ENCODE measurements at regions not wholly inside any gene's neighbourhood (a gene's known extent, or its start where the extent isn't known, plus 50 kb on each side); places are given as distances from the start of the nearest gene placed in this dataset.

DNA sequence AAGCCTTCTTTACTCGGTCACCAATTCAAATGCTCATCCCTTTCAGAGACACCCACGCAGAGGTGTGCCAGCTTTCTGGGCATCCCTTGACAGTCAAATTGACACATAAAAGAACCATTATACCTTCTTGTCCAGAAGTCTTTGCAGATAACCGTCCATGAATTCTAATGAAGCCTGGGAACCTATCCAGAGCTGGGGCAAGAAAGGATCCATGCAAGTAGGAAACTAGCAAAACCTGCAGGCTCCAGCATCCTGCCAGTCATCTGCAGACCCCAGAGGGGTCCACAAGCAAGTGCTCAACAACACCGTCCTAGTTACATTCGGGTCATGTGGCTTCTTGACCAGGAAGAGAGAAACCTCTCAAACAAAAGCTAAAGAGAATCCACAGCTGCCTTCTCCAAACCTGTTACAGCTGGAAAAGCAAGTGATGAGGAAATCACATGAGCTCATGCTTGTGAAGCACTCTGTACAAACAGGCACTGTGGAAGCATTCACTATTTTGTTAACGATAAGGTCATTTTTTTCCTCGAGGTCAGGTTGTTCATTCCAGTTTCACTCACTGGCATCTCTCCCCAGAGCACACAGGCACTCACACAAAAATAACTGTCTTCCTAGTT, 80.2 kb upstream of the DMRT1 start:
- DNase-seq (ENCODE audit: low spot score): peak; percentile 77
- TF ChIP-seq ZNF883 (CRISPR knock-in tag; IDR thresholded peaks at IDR 0.05; ENCODE audit: not compliant biosample characterization): no peak
- TF ChIP-seq, protein P1, sequence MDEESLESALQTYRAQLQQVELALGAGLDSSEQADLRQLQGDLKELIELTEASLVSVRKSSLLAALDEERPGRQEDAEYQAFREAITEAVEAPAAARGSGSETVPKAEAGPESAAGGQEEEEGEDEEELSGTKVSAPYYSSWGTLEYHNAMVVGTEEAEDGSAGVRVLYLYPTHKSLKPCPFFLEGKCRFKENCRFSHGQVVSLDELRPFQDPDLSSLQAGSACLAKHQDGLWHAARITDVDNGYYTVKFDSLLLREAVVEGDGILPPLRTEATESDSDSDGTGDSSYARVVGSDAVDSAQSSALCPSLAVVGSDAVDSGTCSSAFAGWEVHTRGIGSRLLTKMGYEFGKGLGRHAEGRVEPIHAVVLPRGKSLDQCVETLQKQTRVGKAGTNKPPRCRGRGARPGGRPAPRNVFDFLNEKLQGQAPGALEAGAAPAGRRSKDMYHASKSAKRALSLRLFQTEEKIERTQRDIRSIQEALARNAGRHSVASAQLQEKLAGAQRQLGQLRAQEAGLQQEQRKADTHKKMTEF (CRISPR knock-in tag; IDR thresholded peaks at IDR 0.05): no peak
- TF ChIP-seq FIP1L1 (IDR thresholded peaks at IDR 0.05; ENCODE audit: borderline replicate concordance, insufficient read depth, low read depth, low read length): no peak
- no peak for TF ChIP-seq YY1 (IDR thresholded peaks at IDR 0.05; ENCODE audit: insufficient read depth, insufficient replicate concordance, low read depth, low read length)
- peak; percentile 46; the same call in 1 of the 2 replicates for TF ChIP-seq SAP130 (CRISPR knock-in tag; IDR thresholded peaks at IDR 0.05; ENCODE audit: low read depth)
- no peak for TF ChIP-seq SAFB2 (CRISPR knock-in tag; IDR thresholded peaks at IDR 0.05; ENCODE audit: borderline replicate concordance, low read depth)
- no peak for TF ChIP-seq SOX6 (IDR thresholded peaks at IDR 0.05)
- TF ChIP-seq SOX6 (CRISPR knock-in tag; IDR thresholded peaks at IDR 0.05): 0 out of 2 replicates have a peak, but pooled peaks have one; percentile 38
- TF ChIP-seq, protein P2, sequence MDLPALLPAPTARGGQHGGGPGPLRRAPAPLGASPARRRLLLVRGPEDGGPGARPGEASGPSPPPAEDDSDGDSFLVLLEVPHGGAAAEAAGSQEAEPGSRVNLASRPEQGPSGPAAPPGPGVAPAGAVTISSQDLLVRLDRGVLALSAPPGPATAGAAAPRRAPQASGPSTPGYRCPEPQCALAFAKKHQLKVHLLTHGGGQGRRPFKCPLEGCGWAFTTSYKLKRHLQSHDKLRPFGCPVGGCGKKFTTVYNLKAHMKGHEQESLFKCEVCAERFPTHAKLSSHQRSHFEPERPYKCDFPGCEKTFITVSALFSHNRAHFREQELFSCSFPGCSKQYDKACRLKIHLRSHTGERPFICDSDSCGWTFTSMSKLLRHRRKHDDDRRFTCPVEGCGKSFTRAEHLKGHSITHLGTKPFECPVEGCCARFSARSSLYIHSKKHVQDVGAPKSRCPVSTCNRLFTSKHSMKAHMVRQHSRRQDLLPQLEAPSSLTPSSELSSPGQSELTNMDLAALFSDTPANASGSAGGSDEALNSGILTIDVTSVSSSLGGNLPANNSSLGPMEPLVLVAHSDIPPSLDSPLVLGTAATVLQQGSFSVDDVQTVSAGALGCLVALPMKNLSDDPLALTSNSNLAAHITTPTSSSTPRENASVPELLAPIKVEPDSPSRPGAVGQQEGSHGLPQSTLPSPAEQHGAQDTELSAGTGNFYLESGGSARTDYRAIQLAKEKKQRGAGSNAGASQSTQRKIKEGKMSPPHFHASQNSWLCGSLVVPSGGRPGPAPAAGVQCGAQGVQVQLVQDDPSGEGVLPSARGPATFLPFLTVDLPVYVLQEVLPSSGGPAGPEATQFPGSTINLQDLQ (CRISPR knock-in tag; IDR thresholded peaks at IDR 0.05): no peak
- TF ChIP-seq, protein P3, sequence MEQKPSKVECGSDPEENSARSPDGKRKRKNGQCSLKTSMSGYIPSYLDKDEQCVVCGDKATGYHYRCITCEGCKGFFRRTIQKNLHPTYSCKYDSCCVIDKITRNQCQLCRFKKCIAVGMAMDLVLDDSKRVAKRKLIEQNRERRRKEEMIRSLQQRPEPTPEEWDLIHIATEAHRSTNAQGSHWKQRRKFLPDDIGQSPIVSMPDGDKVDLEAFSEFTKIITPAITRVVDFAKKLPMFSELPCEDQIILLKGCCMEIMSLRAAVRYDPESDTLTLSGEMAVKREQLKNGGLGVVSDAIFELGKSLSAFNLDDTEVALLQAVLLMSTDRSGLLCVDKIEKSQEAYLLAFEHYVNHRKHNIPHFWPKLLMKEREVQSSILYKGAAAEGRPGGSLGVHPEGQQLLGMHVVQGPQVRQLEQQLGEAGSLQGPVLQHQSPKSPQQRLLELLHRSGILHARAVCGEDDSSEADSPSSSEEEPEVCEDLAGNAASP (CRISPR knock-in tag; IDR thresholded peaks at IDR 0.05; ENCODE audit: borderline replicate concordance): no peak
- peak; percentile 54; the same call in 1 of the 2 replicates for TF ChIP-seq ZNF292 (CRISPR knock-in tag; IDR thresholded peaks at IDR 0.05; ENCODE audit: borderline replicate concordance, low read depth)
- TF ChIP-seq ZNF616 (CRISPR knock-in tag; IDR thresholded peaks at IDR 0.05; ENCODE audit: low read depth): no peak
- TF ChIP-seq ZMYM4 (CRISPR knock-in tag; IDR thresholded peaks at IDR 0.05): no peak
- TF ChIP-seq ZKSCAN1 (IDR thresholded peaks at IDR 0.05; ENCODE audit: low read length): no peak
- no peak for TF ChIP-seq ZNF564 (CRISPR knock-in tag; IDR thresholded peaks at IDR 0.05)
- TF ChIP-seq, protein P4, sequence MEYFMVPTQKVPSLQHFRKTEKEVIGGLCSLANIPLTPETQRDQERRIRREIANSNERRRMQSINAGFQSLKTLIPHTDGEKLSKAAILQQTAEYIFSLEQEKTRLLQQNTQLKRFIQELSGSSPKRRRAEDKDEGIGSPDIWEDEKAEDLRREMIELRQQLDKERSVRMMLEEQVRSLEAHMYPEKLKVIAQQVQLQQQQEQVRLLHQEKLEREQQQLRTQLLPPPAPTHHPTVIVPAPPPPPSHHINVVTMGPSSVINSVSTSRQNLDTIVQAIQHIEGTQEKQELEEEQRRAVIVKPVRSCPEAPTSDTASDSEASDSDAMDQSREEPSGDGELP (IDR thresholded peaks at IDR 0.05; ENCODE audit: borderline replicate concordance, low read depth): peak; percentile 61; the same call in 1 of the 2 replicates

More for the DNA sequence above, 80.2 kb upstream of the DMRT1 start:
- H3K79me2 ChIP-seq (ENCODE audit: insufficient read depth, low read length): no peaks in the 10 kb centered on the region
- no peaks in the 10 kb centered on the region for H4K20me1 ChIP-seq (ENCODE audit: insufficient read depth, low read length)
- H3K27me3 ChIP-seq (ENCODE audit: control insufficient read depth in 1 of 2, insufficient read depth in 2 of 2, low read length in 2 of 2): no peaks in the 10 kb centered on the region
- H3K4me2 ChIP-seq (ENCODE audit: low read depth, low read length): peak overlapping the region; percentile 26; the same call in 1 of the 2 replicates
- intact Hi-C loops (cut with micrococcal nuclease; ENCODE audit: unreplicated experiment): loop anchor here (2.0 to 5.0 kb wide), 2 partner anchors 46 to 78 kb away; no protein-coding TSS in a partner anchor
- peaks cover 57% of the 10 kb centered on the region for H3K4me1 ChIP-seq (ENCODE audit: insufficient read depth, low read length)
- H3K4me3 ChIP-seq (replicated peaks in 1 of 3; ENCODE audit: insufficient read depth in 1 of 3, low read depth in 2 of 3, low read length in 3 of 3): no peak overlapping the region
- H3K36me3 ChIP-seq (replicated peaks in 1 of 2; ENCODE audit: control insufficient read depth in 1 of 2, insufficient read depth in 2 of 2, low read length in 2 of 2): no peaks in the 10 kb centered on the region
- ATAC-seq: peak; percentile 54
- H3K9ac ChIP-seq (ENCODE audit: insufficient read depth, low read depth, low read length): no peak overlapping the region
- ChIA-PET POLR2A (interaction anchor here (0.7 to 1.1 kb wide), 3 partner anchors 53 to 79 kb away, joined by 4 to 6 read pairs (median 4); no protein-coding TSS in a partner anchor), CTCF (ENCODE audit: low intra/inter-chr PET ratio, low total read pairs) (no interaction called here)
- no peak overlapping the region for H2AFZ ChIP-seq (ENCODE audit: low read length)
- FAIRE-seq: peak; percentile 82
- no peaks in the 10 kb centered on the region for H3K9me3 ChIP-seq (ENCODE audit: low read length)
- H3K27ac ChIP-seq (ENCODE audit: extremely low read length, insufficient read depth, low read length): no peak overlapping the region
- in situ Hi-C loops (cut with HindIII; ENCODE audit: extremely low pct_ligation_motif_present, low pct_unique_long_range_greater_than_20kb): loop anchor here (5.0 kb wide), 1 partner anchor 149 kb away; no protein-coding TSS in a partner anchor
- no TSS peak for BruUV-seq (replicated peaks)
- WGBS (ENCODE audit: low lambda C conversion rate): 33% methylated on average over 6 of the region's 7 CpGs

All from HepG2 (cell line).